Posterior vena cava (tissue), 2 donors: ENCODE measurements at regions not wholly inside any gene's neighbourhood (a gene's known extent, or its start where the extent isn't known, plus 50 kb on each side); places are given as distances from the start of the nearest gene placed in this dataset.
"Not testable (repeated sequence)": the region's sequence is repeated elsewhere in the genome, so short reads cannot be mapped to it uniquely, and the experiment has no call there.

Experiments used
- DNase-seq: peaks from one replicate; pipeline ENCODE4 v3.0.0-alpha.2; 2020; ENCODE audit warnings: low spot score
- intact Hi-C, 2 donors: fragments of 100-400 bp; cut with DNase I; formaldehyde crosslinking; loops; one replicate each; pipeline versions ENCODE4 v1.14.1 to v1.14.2; 2022 to 2023
- donor health status: DM: yes; HTN: yes; CAD: no.
- donor health status: DM: yes; HTN: yes; CAD: no.

- intact Hi-C loops: no loop called here
- DNase-seq: no peak
These were observed 285.6 kb downstream of the RASEF start for GRCh38 chr9:82777366-82777765.

- DNase-seq, intact Hi-C loops: not testable (repeated sequence)
These were observed 284.0 kb downstream of the RASEF start for GRCh38 chr9:82778923-82779322.

- no peak for DNase-seq
- intact Hi-C loops: no loop called here
These were observed 282.9 kb downstream of the RASEF start for GRCh38 chr9:82780017-82780416.

- intact Hi-C loops: no loop called here
- DNase-seq: no peak
These were observed 281.0 kb downstream of the RASEF start for GRCh38 chr9:82781921-82782392.

GRCh38 chr9:82783045-82783444 is 279.9 kb downstream of the RASEF start:
- intact Hi-C loops: no loop called here
- DNase-seq: no peak

- intact Hi-C loops: no loop called here
- DNase-seq: no peak
These were observed 278.4 kb downstream of the RASEF start for GRCh38 chr9:82784589-82784988.

- DNase-seq: no peak
- intact Hi-C loops: no loop called here
These were observed 273.7 kb downstream of the RASEF start for GRCh38 chr9:82789155-82789824.

GRCh38 chr9:82790875-82791274 is 272.1 kb downstream of the RASEF start:
- DNase-seq: no peak
- intact Hi-C loops: no loop called here

- intact Hi-C loops: no loop called here
- DNase-seq: no peak
These were observed 271.2 kb downstream of the RASEF start for GRCh38 chr9:82791692-82792091.

GRCh38 chr9:82797534-82797933 is 265.4 kb downstream of the RASEF start:
- intact Hi-C loops: no loop called here

GRCh38 chr9:82799286-82799685 is 263.7 kb downstream of the RASEF start:
- no peak for DNase-seq
- intact Hi-C loops: no loop called here

More at GRCh38 chr9:82797534-82797933, 265.4 kb downstream of the RASEF start:
- DNase-seq: no peak

- intact Hi-C loops: no loop called here
- no peak for DNase-seq
These were observed 257.9 kb downstream of the RASEF start for GRCh38 chr9:82805027-82805426.

- intact Hi-C loops: no loop called here
- DNase-seq: no peak
These were observed 254.5 kb downstream of the RASEF start for GRCh38 chr9:82808478-82808877.

- no peak for DNase-seq
- intact Hi-C loops: no loop called here
These were observed 252.0 kb downstream of the RASEF start for GRCh38 chr9:82810915-82811314.

GRCh38 chr9:82819260-82819659 is 243.7 kb downstream of the RASEF start:
- intact Hi-C loops: no loop called here
- DNase-seq: no peak

- no peak for DNase-seq
- intact Hi-C loops: no loop called here
These were observed 242.8 kb downstream of the RASEF start for GRCh38 chr9:82820186-82820585.

GRCh38 chr9:82829818-82830217 is 233.1 kb downstream of the RASEF start:
- DNase-seq: no peak
- intact Hi-C loops: no loop called here

- no peak for DNase-seq
- intact Hi-C loops: no loop called here
These were observed 197.4 kb downstream of the RASEF start for GRCh38 chr9:82865524-82865923.

GRCh38 chr9:82880336-82881050 is 182.4 kb downstream of the RASEF start:
- no peak for DNase-seq
- intact Hi-C loops: no loop called here

GRCh38 chr9:82882138-82882537 is 180.8 kb downstream of the RASEF start:
- DNase-seq: no peak
- intact Hi-C loops: no loop called here

GRCh38 chr9:82882748-82883147 is 180.2 kb downstream of the RASEF start:
- intact Hi-C loops: no loop called here
- DNase-seq: no peak
